Iris pigment epithelial cell (primary cell): ENCODE measurements at regions not wholly inside any gene's neighbourhood (a gene's known extent, or its start where the extent isn't known, plus 50 kb on each side); places are given as distances from the start of the nearest gene placed in this dataset.
"Not testable (repeated sequence)": the region's sequence is repeated elsewhere in the genome, so short reads cannot be mapped to it uniquely, and the experiment has no call there.

Experiments
- DNase-seq: peaks from one replicate; pipeline ENCODE4 v3.0.0-alpha.2; 2011; ENCODE audit warnings: low read depth

- DNase-seq, result no peak
Measured at GRCh38 chr6:159440911-159441703, 251.9 kb downstream of the SOD2 start.

DNA sequence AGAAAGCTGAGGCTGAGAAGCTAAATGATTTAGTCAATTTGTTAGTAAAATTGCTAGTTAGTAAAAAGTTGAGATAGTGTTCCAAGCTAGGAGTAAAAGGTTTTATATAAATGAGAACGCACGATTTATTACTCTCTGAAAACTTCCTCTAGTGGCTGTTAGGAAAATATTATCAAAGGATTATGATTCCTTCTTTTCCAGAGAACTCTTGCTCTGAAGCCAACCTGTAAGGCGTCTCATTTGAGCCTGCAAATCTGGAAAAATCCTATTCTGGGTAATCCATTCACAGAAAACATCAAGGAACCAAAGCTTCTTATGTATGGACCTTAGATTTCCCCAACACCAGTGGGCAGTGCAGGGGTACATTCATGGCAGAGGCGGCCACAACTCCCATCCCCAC, 252.7 kb downstream of the SOD2 start:
- no peak for DNase-seq

DNA sequence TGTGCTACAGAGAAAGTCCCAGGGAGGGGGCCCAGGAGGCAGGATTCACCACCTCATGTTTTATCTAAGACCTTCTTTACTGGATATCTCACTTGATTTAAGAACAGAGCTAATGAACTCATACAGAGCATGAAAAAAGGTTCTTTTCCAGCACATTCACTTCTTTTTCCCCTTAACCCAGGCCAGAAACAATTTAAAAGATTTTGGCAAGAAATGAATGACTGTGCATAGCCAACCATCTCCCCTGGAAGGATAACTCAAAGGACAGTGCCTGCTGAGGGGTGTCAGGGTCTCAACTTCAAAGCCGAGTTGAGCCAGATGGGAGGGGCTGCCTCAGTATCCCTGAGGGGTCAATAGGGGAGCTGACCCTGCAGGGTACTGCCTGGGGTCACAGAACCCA, 253.4 kb downstream of the SOD2 start:
- no peak for DNase-seq

DNA sequence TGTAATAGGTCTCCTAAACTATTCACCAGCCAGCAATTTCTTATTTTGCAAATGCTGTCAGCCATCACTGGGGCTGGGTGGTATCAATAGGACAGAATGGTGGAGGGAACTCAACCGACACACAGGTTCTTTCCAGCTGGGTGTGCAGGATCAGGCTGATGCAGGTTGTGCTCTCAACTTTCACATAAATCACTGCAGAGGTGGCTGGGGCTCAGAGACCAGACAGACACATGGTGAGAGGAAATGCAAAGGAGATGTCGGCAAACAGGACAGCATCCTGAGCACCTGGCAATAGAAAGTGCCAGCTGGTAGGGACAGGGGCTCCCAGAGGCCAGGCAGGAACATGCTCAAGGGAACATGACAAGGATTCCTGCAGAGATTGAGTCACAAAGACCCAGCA, 254.9 kb downstream of the SOD2 start:
- DNase-seq, result no peak

GRCh38 chr6:159436581-159436980, 256.5 kb downstream of the SOD2 start:
- no peak for DNase-seq

- DNase-seq, result no peak
Measured at GRCh38 chr6:159435701-159436100, 257.3 kb downstream of the SOD2 start.

DNA sequence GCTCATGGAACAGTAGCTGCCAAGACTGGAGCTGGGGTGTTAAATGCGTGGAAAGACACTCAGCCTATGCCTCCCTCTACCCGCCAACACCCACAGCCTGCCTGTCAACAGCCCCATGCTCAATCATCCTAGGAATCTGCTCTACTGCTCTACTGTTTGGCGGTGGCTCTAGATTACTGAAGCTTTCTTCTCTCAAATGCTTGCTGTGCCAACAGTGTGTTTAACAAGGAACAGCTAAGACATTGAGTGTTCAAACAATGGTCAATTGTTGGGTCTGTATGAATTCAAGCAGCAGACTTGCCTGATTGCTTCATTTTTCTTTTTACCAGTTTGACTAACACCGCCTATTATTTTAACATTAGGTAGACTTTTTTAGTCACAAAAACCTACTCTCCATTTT, 258.6 kb downstream of the SOD2 start:
- DNase-seq, result no peak

- no peak for DNase-seq
Measured at GRCh38 chr6:159433550-159433949, 259.5 kb downstream of the SOD2 start.

DNA sequence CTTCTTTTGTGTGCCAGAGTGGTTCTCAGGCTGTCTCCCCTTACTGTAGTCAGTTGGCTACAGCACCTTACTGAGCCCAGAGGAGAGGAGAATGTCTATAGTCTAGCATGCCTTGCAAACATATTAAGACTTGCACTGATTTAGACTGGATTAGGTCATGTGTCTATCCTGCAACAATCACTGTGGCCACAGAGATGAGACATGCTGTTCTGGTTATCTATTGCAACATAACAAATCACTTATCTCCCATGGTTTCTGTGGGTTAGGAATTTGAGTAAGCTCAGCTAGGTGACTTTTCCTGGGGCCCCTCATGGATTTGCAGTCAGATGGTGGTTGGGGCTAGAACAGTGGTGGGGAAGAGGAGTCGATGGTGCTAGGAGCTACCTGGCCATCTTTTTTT, 261.3 kb downstream of the SOD2 start:
- DNase-seq, result peak; percentile 1

- no peak for DNase-seq
Measured at GRCh38 chr6:159430323-159430722, 261.1 kb downstream of the FNDC1 start.

GRCh38 chr6:159429433-159429832, 260.2 kb downstream of the FNDC1 start:
- DNase-seq, result no peak

- DNase-seq, result no peak
Measured at GRCh38 chr6:159427771-159428170, 258.6 kb downstream of the FNDC1 start.

GRCh38 chr6:159427335-159427734, 258.1 kb downstream of the FNDC1 start:
- DNase-seq, result no peak

GRCh38 chr6:159425421-159425820, 256.2 kb downstream of the FNDC1 start:
- no peak for DNase-seq

DNA sequence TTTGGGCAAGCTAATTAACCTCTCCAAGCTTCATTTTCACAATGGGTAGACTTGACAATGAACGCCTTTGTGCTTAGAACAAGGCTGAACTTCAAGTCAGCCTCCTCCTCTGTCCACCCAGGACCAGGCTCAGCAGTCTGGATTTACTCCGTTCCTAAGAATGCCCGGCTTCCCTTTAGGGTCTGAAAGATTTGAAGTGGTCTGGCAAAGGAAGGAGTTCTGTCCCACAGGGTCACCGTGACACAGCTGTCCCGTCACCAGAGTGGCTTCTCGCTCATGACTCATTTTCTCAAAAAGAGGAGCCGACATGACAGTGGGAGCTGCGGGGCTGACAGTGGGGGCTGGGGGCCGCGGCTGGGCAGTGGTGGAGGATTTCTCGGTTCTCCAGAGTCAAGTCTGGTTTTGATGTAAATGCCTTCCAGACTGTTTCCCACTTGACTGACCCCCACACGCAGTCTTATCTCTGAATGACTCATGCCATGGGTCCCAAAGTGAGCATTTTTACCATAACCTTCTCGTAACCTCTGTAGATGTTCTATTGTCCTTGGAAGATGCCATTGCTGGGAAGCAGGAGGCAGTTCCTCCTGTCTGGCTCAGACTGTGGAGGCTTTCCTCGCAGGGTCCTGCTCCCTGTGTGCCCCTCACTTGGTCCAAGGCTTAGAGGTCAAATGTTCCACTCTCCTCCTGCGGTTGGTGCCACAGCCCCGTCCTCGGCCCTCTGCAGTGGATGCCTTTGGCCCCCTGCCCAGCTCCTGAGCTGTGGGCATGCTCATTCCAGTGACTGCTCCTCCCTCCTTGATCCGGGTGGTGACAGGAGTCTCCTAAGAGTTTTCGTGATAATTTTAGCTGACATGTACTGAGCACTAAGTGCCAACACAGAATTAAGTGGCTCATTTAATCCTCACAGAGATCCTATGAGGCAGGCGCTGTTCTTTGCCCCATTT, 253.1 kb downstream of the FNDC1 start:
- no peak for DNase-seq

- DNase-seq, result no peak
Measured at GRCh38 chr6:159421586-159421985, 252.4 kb downstream of the FNDC1 start.

DNA sequence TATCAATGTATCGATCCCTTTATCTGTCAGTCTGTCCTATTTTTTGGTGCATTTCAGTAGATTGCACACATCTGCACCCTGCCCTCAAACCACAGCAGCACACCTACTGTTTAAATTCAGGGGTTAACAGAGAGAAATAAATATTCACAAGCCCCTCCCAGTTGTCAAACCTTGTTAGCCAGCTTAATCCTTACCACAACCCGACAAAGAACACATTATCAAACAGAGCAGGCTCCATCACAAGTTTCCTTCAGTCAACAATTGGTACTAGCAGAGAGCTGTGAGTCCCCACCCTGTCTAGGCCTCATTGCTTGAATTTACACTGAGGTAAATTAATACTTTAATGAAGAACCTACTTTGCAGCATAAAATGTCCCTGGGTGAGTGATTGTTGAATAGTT, 249.8 kb downstream of the FNDC1 start:
- no peak for DNase-seq

GRCh38 chr6:159416891-159417560, 247.8 kb downstream of the FNDC1 start:
- no peak for DNase-seq

- no peak for DNase-seq
Measured at GRCh38 chr6:159415540-159415939, 246.3 kb downstream of the FNDC1 start.

DNA sequence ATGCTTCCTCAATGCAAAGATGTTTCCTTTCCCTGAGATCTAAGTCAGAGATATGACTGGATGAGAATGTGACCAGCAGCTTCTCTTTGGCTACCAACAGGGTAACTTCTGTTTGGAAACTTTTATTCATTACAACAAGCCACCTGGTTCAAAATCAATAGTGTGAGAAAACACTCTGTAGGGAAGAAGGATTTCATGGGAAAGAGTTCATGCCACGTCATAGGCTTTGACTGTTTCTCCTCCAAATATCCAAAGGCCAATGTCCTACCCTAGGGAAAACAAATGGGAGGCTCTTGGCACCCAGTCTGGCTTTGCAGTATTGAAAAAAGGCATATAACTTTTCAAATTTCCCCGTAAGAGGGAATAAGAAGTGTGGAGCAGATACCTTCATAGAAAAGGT, 245.5 kb downstream of the FNDC1 start:
- DNase-seq, result no peak

DNA sequence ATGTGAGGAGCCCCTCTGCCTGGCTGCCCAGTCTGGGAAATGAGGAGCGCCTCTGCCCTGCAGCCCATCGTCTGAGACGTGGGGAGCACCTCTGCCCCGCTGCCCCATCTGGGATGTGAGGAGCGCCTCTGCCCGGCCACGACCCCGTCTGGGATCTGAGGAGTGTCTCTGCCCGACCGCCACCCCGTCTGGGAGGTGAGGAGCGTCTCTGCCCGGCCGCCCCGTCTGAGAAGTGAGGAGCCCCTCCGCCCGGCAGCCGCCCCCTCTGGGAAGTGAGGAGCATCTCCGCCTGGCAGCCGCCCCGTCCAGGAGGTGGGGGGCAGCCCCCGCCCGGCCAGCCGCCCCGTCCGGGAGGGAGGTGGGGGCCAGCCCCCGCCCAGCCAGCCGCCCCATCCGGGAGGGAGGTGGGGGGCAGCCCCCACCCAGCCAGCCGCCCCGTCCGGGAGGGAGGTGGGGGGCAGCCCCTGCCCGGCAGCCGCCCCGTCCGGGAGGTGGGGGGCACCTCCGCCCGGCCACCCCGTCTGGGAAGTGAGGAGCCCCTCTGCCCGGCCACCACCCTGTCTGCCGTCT, 238.1 kb downstream of the FNDC1 start:
- DNase-seq, result not testable (repeated sequence)

- no peak for DNase-seq
Measured at GRCh38 chr6:159404296-159404695, 235.1 kb downstream of the FNDC1 start.
